ENCODE measurements at regions not wholly inside any gene's neighbourhood (a gene's known extent, or its start where the extent isn't known, plus 50 kb on each side); places are given as distances from the start of the nearest gene placed in this dataset.

DNA sequence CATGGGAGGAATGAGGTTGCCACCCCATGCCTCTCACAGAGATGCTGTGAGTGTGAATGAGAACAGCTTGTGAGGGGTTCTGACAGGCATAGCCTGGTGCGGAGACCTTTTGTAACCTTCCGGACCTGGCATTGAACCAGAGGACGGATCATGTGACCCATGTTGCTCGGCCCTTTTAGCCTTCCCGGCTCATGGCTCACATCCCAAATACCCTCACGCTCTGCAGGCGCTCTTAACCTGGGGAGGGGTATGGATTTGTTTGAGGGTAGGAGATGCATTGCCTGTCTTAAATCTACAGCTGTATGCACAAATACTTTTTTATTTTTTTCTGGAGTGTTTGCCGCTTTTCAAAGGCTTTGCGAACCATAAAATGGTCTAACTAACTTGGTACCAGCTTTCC lies 102.4 kb upstream of the CRHR1 start:
- Histone ChIP-seq H3K9me3 (ENCODE audit: control insufficient read depth, insufficient read depth, low read length) (no peaks in the 10 kb centered on the region; the same call in 1 of the 2 replicates), H3K27me3 (ENCODE audit: control insufficient read depth, insufficient read depth, low read length) (peaks cover 8% of the 10 kb centered on the region), H2BK20ac (ENCODE audit: low read depth, low read length) (no peak overlapping the region), H2AFZ (replicated peaks; ENCODE audit: low read length, poor library complexity) (no peak overlapping the region), H2AK9ac (replicated peaks; ENCODE audit: low read depth, low read length, poor library complexity) (no peak overlapping the region), H3K4me3 (ENCODE audit: insufficient read depth, low read depth, low read length) (no peak overlapping the region), H2AK5ac (ENCODE audit: low read depth, low read length) (no peak overlapping the region), H3K27ac (ENCODE audit: insufficient read depth, low read length) (no peak overlapping the region), H3K9ac (ENCODE audit: low read depth, low read length) (no peak overlapping the region), H3K4me2 (ENCODE audit: low read depth, low read length) (no peak overlapping the region), H3K36me3 (ENCODE audit: control insufficient read depth, insufficient read depth, low read length) (no peaks in the 10 kb centered on the region), H2BK120ac (ENCODE audit: low read depth, low read length) (no peak overlapping the region), H4K5ac (ENCODE audit: low read depth, low read length) (no peak overlapping the region), H3K4me1 (ENCODE audit: control insufficient read depth, insufficient read depth, low read length) (no peaks in the 10 kb centered on the region), H3K14ac (replicated peaks; ENCODE audit: low read depth, low read length) (no peak overlapping the region), H3K23ac (ENCODE audit: low read depth, low read length) (no peak overlapping the region), H4K20me1 (ENCODE audit: insufficient read depth, low read length) (no peaks in the 10 kb centered on the region), H3K18ac (ENCODE audit: low read depth, low read length) (no peak overlapping the region), H3K9me1 (ENCODE audit: insufficient read depth, low read length) (no peaks in the 10 kb centered on the region), H3K79me1 (ENCODE audit: low read depth in 1 of 2, low read length in 2 of 2) (no peaks in the 10 kb centered on the region), H2BK15ac (ENCODE audit: low read depth, low read length) (no peak overlapping the region), H4K91ac (ENCODE audit: insufficient read depth, low read depth, low read length) (no peak overlapping the region), H3K4ac (ENCODE audit: low read depth, low read length) (no peak overlapping the region), H4K8ac (ENCODE audit: low read depth in 2 of 2, low read length in 2 of 2) (no peak overlapping the region), H3K56ac (ENCODE audit: extremely low read depth, insufficient read depth, low read length) (no peak overlapping the region), H2BK5ac (ENCODE audit: low read depth, low read length, poor library complexity, severe bottlenecking) (no peak overlapping the region)
- no peak for DNase-seq
- BruUV-seq (replicated peaks), result no TSS peak
- 90% methylated on average over 2 of the region's 9 CpGs; no CpG with 5 or more reads in 1 of the 2 experiments for WGBS, 2 experiments (ENCODE audit: extremely low coverage in 2 of 2, insufficient read length in 1 of 2)
- intact Hi-C loops (cut with micrococcal nuclease), result no loop called here
- no peak for TF ChIP-seq CHD1 (IDR thresholded peaks at IDR 0.05; ENCODE audit: low read depth, low read length)
- no peak for TF ChIP-seq MAFK (IDR thresholded peaks at IDR 0.05; ENCODE audit: low read depth, low read length)
- no peak for TF ChIP-seq FOS (IDR thresholded peaks at IDR 0.05; ENCODE audit: low read depth, low read length)
- no peak for TF ChIP-seq MXI1 (IDR thresholded peaks at IDR 0.05; ENCODE audit: borderline replicate concordance, low read depth, low read length)
- TF ChIP-seq, protein P1, sequence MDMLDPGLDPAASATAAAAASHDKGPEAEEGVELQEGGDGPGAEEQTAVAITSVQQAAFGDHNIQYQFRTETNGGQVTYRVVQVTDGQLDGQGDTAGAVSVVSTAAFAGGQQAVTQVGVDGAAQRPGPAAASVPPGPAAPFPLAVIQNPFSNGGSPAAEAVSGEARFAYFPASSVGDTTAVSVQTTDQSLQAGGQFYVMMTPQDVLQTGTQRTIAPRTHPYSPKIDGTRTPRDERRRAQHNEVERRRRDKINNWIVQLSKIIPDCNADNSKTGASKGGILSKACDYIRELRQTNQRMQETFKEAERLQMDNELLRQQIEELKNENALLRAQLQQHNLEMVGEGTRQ (IDR thresholded peaks at IDR 0.05; ENCODE audit: low read depth, low read length), result no peak
- no peak for TF ChIP-seq ELK1 (IDR thresholded peaks at IDR 0.05; ENCODE audit: borderline replicate concordance, low read depth, low read length)
- TF ChIP-seq SMC3 (IDR thresholded peaks at IDR 0.05; ENCODE audit: low read depth, low read length), result no peak
- TF ChIP-seq RCOR1 (IDR thresholded peaks at IDR 0.05; ENCODE audit: insufficient replicate concordance, low read length), result no peak
- no peak for TF ChIP-seq CEBPB (IDR thresholded peaks at IDR 0.05; ENCODE audit: low read depth, low read length)
- no peak for TF ChIP-seq NFE2L2 (IDR thresholded peaks at IDR 0.05; ENCODE audit: low read depth, low read length)
- no peak for TF ChIP-seq POLR2A (IDR thresholded peaks at IDR 0.05; ENCODE audit: low read depth, low read length)
- dilution Hi-C loops (cut with HindIII; ENCODE audit: low sequenced_read_pairs, unreplicated experiment), result no loop called here
- ChIA-PET POLR2A (ENCODE audit: unreplicated experiment) (no interaction called here), CTCF (no interaction called here)
- in situ Hi-C loops (cut with MboI; ENCODE audit: low sequenced_read_pairs), result no loop called here
- no peak for ATAC-seq (ENCODE audit: low read depth)
